NCI-H1417 (cell line): ENCODE measurements at regions not wholly inside any gene's neighbourhood (a gene's known extent, or its start where the extent isn't known, plus 50 kb on each side); places are given as distances from the start of the nearest gene placed in this dataset.
A peak's percentile ranks its signal among the peaks of the same experiment; 100 is the strongest.

ENCODE experiments used
- DNase-seq, 3 experiments: peaks; one replicate each; lab custom pipeline; 2025; lab: John Stamatoyannopoulos, UW

GRCh38 chr15:87167055-87167454 is 1087.4 kb downstream of the AGBL1 start:
- no peak for DNase-seq

GRCh38 chr15:87155771-87156170 is 1076.1 kb downstream of the AGBL1 start:
- no peak for DNase-seq

- DNase-seq = no peak
Measured at GRCh38 chr15:87154761-87155160, 1075.1 kb downstream of the AGBL1 start.

GRCh38 chr15:87151202-87151748 is 1071.6 kb downstream of the AGBL1 start:
- DNase-seq = no peak

GRCh38 chr15:87145696-87146095 is 1066.0 kb downstream of the AGBL1 start:
- no peak for DNase-seq

GRCh38 chr15:87144775-87145174 is 1065.1 kb downstream of the AGBL1 start:
- DNase-seq = peak in 2 of 3 experiments; percentile 8 to 63

- DNase-seq = no peak
Measured at GRCh38 chr15:87142096-87142495, 1062.4 kb downstream of the AGBL1 start.

- DNase-seq = no peak
Measured at GRCh38 chr15:87135109-87135508, 1055.4 kb downstream of the AGBL1 start.

- no peak for DNase-seq
Measured at GRCh38 chr15:87133704-87134103, 1054.0 kb downstream of the AGBL1 start.

- DNase-seq = no peak
Measured at GRCh38 chr15:87131067-87131466, 1051.4 kb downstream of the AGBL1 start.

GRCh38 chr15:87129916-87130315 is 1050.2 kb downstream of the AGBL1 start:
- DNase-seq = no peak

- no peak for DNase-seq
Measured at GRCh38 chr15:87123676-87124382, 1044.2 kb downstream of the AGBL1 start.

GRCh38 chr15:87121336-87121735 is 1041.7 kb downstream of the AGBL1 start:
- peak in 1 of 3 experiments; percentile 9 for DNase-seq

- DNase-seq = no peak
Measured at GRCh38 chr15:87120555-87120954, 1040.9 kb downstream of the AGBL1 start.

GRCh38 chr15:87118846-87119245 is 1039.2 kb downstream of the AGBL1 start:
- no peak for DNase-seq

- no peak for DNase-seq
Measured at GRCh38 chr15:87118435-87118834, 1038.8 kb downstream of the AGBL1 start.

- no peak for DNase-seq
Measured at GRCh38 chr15:87115795-87116194, 1036.1 kb downstream of the AGBL1 start.

- no peak for DNase-seq
Measured at GRCh38 chr15:87099916-87100315, 1020.2 kb downstream of the AGBL1 start.

- no peak for DNase-seq
Measured at GRCh38 chr15:87089551-87089950, 1009.9 kb downstream of the AGBL1 start.

- DNase-seq = no peak
Measured at GRCh38 chr15:87083201-87083600, 1003.5 kb downstream of the AGBL1 start.

GRCh38 chr15:87082581-87082980 is 1002.9 kb downstream of the AGBL1 start:
- no peak for DNase-seq

GRCh38 chr15:87080547-87080946 is 1000.9 kb downstream of the AGBL1 start:
- no peak for DNase-seq
